NK-92 treated with Interleukin-12 subunit alpha and Interleukin-12 subunit beta, amount 100 ng/mL, for 24 hours (cell line): ENCODE measurements at regions not wholly inside any gene's neighbourhood (a gene's known extent, or its start where the extent isn't known, plus 50 kb on each side); places are given as distances from the start of the nearest gene placed in this dataset.
"Not testable (repeated sequence)": the region's sequence is repeated elsewhere in the genome, so short reads cannot be mapped to it uniquely, and the experiment has no call there.

Experiments
- DNase-seq: peaks from one replicate; lab custom pipeline; 2025; lab: John Stamatoyannopoulos, UW

GRCh38 chr14:48714366-48714765, 871.8 kb downstream of the RPS29 start:
- no peak for DNase-seq

GRCh38 chr14:48710133-48710532, 876.0 kb downstream of the RPS29 start:
- no peak for DNase-seq

- DNase-seq: no peak
Measured at GRCh38 chr14:48709277-48709785, 876.8 kb downstream of the RPS29 start.

- no peak for DNase-seq
Measured at GRCh38 chr14:48704639-48705038, 881.5 kb downstream of the RPS29 start.

- no peak for DNase-seq
Measured at GRCh38 chr14:48703728-48704467, 882.3 kb downstream of the RPS29 start.

- DNase-seq: not testable (repeated sequence)
Measured at GRCh38 chr14:48697362-48697761, 888.8 kb downstream of the RPS29 start.

- no peak for DNase-seq
Measured at GRCh38 chr14:48693793-48694192, 892.4 kb downstream of the RPS29 start.

GRCh38 chr14:48690349-48690748, 895.8 kb downstream of the RPS29 start:
- no peak for DNase-seq

- DNase-seq: no peak
Measured at GRCh38 chr14:48686650-48687049, 899.5 kb downstream of the RPS29 start.

- DNase-seq: no peak
Measured at GRCh38 chr14:48672506-48672905, 913.7 kb downstream of the RPS29 start.

GRCh38 chr14:48670939-48671338, 915.2 kb downstream of the RPS29 start:
- DNase-seq: no peak

GRCh38 chr14:48665077-48665784, 920.9 kb downstream of the RPS29 start:
- no peak for DNase-seq

GRCh38 chr14:48643241-48643640, 942.9 kb downstream of the RPS29 start:
- no peak for DNase-seq

GRCh38 chr14:48628870-48629269, 953.5 kb upstream of the MDGA2 start:
- no peak for DNase-seq

GRCh38 chr14:48622980-48623379, 947.6 kb upstream of the MDGA2 start:
- no peak for DNase-seq

- DNase-seq: no peak
Measured at GRCh38 chr14:48618057-48618456, 942.7 kb upstream of the MDGA2 start.

GRCh38 chr14:48616931-48617330, 941.5 kb upstream of the MDGA2 start:
- no peak for DNase-seq

- no peak for DNase-seq
Measured at GRCh38 chr14:48615618-48616017, 940.2 kb upstream of the MDGA2 start.

- DNase-seq: no peak
Measured at GRCh38 chr14:48614003-48614402, 938.6 kb upstream of the MDGA2 start.

GRCh38 chr14:48606960-48607359, 931.6 kb upstream of the MDGA2 start:
- not testable (repeated sequence) for DNase-seq

- DNase-seq: no peak
Measured at GRCh38 chr14:48598458-48598857, 923.1 kb upstream of the MDGA2 start.

- DNase-seq: no peak
Measured at GRCh38 chr14:48586099-48586498, 910.7 kb upstream of the MDGA2 start.

- DNase-seq: no peak
Measured at GRCh38 chr14:48584031-48584430, 908.6 kb upstream of the MDGA2 start.
